ENCODE measurements at regions not wholly inside any gene's neighbourhood (a gene's known extent, or its start where the extent isn't known, plus 50 kb on each side); places are given as distances from the start of the nearest gene placed in this dataset.

DNA sequence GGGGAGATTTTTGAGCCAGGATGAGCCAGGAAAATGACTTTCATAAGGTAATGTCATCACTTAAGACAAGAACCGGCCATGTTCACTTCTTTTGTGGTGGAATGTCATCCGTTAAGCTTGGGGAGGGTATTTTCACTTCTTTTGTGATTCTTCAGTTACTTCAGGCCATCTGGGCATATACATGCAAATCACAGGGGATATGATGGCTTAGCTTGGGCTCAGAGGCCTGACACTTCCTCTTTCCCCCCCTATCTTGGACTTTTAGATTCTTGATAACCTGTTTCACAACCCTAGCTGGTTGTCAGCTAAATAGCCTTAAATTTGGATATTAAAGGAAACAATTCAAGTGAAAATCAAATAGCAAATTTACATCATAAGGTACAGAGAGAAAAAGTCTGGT is 986.0 kb downstream of the NLGN4Y start:
- intact Hi-C loops (cut with DNase I), result no loop called here
- Histone ChIP-seq H3K27ac (no peak overlapping the region), H3K4me3 (no peak overlapping the region), H3K4me1 (no peaks in the 10 kb centered on the region), H3K27me3 (no peaks in the 10 kb centered on the region), H3K36me3 (no peaks in the 10 kb centered on the region), H3K9me3 (no peaks in the 10 kb centered on the region)
- DNase-seq (no peak), ATAC-seq (no peak)
- WGBS, 2 donors, result 27 to 75% methylated on average over 2 of the region's 2 CpGs
- TF ChIP-seq, protein P1, sequence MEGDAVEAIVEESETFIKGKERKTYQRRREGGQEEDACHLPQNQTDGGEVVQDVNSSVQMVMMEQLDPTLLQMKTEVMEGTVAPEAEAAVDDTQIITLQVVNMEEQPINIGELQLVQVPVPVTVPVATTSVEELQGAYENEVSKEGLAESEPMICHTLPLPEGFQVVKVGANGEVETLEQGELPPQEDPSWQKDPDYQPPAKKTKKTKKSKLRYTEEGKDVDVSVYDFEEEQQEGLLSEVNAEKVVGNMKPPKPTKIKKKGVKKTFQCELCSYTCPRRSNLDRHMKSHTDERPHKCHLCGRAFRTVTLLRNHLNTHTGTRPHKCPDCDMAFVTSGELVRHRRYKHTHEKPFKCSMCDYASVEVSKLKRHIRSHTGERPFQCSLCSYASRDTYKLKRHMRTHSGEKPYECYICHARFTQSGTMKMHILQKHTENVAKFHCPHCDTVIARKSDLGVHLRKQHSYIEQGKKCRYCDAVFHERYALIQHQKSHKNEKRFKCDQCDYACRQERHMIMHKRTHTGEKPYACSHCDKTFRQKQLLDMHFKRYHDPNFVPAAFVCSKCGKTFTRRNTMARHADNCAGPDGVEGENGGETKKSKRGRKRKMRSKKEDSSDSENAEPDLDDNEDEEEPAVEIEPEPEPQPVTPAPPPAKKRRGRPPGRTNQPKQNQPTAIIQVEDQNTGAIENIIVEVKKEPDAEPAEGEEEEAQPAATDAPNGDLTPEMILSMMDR (IDR thresholded peaks at IDR 0.05), result no peak

DNA sequence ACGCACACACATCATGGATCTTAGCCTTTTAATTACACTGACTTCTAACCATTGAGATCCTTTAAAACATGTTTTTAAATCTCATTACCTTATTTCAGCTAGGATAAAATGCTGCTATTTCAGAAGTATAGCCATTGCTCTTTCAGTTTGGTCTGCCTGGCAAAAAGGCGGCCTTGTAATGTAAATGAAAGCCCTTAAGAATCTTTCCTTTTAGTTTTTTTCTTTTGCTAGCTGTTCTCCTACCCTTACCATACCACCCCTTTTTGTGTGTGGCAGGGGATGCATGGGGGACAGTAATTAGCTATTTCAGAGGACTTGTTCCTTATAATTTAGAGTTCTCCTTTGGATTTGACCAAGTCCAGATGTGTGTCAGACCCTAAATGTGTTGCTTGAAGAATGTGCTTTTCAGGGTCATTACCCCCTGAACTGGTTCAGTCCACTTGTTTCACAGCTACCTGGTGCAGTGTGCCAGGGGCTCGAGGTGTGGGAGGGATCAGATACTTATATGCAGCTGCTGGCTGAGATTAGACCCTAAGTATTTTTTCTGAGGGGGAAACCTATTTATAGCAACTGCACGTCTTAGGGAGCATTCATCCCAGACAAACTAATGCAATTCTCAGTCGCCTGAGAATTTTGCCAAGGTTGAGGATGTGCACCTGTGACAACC is 986.8 kb downstream of the NLGN4Y start:
- Histone ChIP-seq H3K27ac (no peak overlapping the region), H3K9me3 (no peaks in the 10 kb centered on the region), H3K27me3 (no peaks in the 10 kb centered on the region), H3K4me1 (no peaks in the 10 kb centered on the region), H3K36me3 (no peaks in the 10 kb centered on the region), H3K4me3 (no peak overlapping the region)
- intact Hi-C loops (cut with DNase I), result no loop called here
- DNase-seq (no peak), ATAC-seq (no peak)
- 58 to 65% methylated on average over 5 of the region's 5 CpGs for WGBS, 2 donors
- TF ChIP-seq, protein P1 (IDR thresholded peaks at IDR 0.05), result no peak

DNA sequence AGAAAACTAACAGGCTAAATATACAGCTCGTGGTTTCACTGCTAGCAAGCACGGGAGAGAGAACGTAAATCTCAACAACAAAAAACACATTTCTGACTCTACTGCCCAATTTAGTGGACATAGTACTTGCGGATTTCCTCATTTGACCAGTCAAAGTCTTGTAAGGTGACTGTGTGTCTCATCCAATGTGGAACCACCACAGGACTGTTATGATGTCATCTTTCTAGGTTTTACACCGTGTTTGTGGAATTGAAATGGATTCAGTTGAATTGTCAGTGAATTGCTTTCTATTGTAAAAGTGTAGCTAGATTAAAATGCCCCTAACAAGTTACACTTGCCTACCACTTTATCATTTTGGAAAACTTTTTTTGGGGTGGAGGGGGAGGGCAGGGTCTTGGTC is 1010.8 kb downstream of the NLGN4Y start:
- WGBS, 2 donors, result 79 to 85% methylated on average over 5 of the region's 5 CpGs
- TF ChIP-seq, protein P1 (IDR thresholded peaks at IDR 0.05), result no peak
- H3K9me3 ChIP-seq, result no peaks in the 10 kb centered on the region
- H3K27ac ChIP-seq, result no peak overlapping the region
- no peaks in the 10 kb centered on the region for H3K36me3 ChIP-seq
- no peak for DNase-seq
- intact Hi-C loops (cut with DNase I), result no loop called here
- H3K27me3 ChIP-seq, result no peaks in the 10 kb centered on the region
- no peak for ATAC-seq
- H3K4me3 ChIP-seq, result no peak overlapping the region
- no peaks in the 10 kb centered on the region for H3K4me1 ChIP-seq

DNA sequence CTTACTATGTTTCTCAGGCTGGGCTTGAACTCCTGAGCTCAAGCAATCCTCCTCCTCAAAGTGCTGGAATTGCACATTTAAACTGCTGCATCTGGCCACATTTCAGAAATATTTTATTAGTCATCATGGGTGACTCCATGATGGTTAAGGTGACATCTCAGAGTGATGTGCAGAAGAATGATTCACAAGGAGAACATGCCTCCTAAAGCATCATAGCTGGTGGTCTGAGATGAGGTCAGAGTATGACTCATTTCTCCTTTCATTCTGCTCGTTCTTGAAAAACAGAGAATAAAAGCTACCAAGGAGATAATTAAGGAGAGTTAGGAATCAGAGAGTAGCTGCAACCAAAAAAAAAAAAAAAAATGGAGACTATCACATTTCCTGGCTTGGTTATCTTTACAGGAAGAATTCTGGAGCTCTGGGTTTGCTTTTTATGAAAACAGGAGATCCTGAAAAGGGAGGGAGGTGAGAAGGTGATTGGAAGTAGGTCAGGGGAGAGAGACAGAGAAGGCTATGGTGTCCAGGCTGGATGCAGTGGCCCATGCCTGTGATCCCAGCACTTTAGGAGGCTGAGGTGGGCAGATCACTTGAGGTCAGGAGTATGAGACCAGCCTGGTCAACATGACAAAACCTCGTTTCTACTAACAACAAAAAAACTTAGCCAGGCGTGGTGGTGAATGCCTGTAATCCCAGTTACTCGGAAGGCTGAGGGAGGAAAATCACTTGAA is 1011.6 kb downstream of the NLGN4Y start:
- intact Hi-C loops (cut with DNase I), result no loop called here
- 58 to 65% methylated on average over 4 of the region's 4 CpGs for WGBS, 2 donors
- H3K9me3 ChIP-seq, result no peaks in the 10 kb centered on the region
- TF ChIP-seq, protein P1 (IDR thresholded peaks at IDR 0.05), result no peak
- ATAC-seq (no peak), DNase-seq (no peak)
- H3K27me3 ChIP-seq, result no peaks in the 10 kb centered on the region
- H3K4me3 ChIP-seq, result no peak overlapping the region
- H3K27ac ChIP-seq, result no peak overlapping the region
- H3K4me1 ChIP-seq, result no peaks in the 10 kb centered on the region
- no peaks in the 10 kb centered on the region for H3K36me3 ChIP-seq

All from heart right ventricle (tissue), 16 donors.